ENCODE measurements at regions not wholly inside any gene's neighbourhood (a gene's known extent, or its start where the extent isn't known, plus 50 kb on each side); places are given as distances from the start of the nearest gene placed in this dataset.

- TF ChIP-seq CTCF (conservative IDR thresholded peaks at IDR 0.05; ENCODE audit: low read length), result no peak
- no peak for TF ChIP-seq EZH2phosphoT487 (IDR thresholded peaks at IDR 0.05; ENCODE audit: borderline replicate concordance)
Measured at GRCh38 chr4:167380964-167381363, 146.7 kb upstream of the SPOCK3 start.
